ENCODE measurements at regions not wholly inside any gene's neighbourhood (a gene's known extent, or its start where the extent isn't known, plus 50 kb on each side); places are given as distances from the start of the nearest gene placed in this dataset.

DNA sequence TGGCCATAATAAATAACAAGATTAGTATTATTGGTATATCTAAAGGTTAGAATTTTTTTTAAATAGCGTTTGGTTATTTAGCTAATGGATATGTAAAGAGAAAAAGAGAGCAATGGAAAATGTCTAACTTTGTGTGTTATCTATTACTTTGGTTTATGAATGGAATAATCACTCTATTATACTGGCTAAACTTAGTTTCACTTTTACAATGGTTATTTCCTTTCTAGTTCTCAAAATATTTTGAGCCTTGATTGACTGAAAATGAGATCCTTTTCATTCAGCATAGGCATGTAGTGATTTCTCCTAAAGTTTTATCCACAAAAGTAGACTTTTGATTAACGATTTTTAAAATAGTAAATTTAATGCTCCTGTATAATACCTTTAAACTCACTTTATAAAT lies 51.6 kb upstream of the MLIP start:
- TF ChIP-seq EZH2 (optimal IDR thresholded peaks at IDR 0.05; ENCODE audit: low read depth, low read length) (no peak), EZH2phosphoT487 (IDR thresholded peaks at IDR 0.05; ENCODE audit: low read length) (no peak)
- TF ChIP-seq, protein P1, sequence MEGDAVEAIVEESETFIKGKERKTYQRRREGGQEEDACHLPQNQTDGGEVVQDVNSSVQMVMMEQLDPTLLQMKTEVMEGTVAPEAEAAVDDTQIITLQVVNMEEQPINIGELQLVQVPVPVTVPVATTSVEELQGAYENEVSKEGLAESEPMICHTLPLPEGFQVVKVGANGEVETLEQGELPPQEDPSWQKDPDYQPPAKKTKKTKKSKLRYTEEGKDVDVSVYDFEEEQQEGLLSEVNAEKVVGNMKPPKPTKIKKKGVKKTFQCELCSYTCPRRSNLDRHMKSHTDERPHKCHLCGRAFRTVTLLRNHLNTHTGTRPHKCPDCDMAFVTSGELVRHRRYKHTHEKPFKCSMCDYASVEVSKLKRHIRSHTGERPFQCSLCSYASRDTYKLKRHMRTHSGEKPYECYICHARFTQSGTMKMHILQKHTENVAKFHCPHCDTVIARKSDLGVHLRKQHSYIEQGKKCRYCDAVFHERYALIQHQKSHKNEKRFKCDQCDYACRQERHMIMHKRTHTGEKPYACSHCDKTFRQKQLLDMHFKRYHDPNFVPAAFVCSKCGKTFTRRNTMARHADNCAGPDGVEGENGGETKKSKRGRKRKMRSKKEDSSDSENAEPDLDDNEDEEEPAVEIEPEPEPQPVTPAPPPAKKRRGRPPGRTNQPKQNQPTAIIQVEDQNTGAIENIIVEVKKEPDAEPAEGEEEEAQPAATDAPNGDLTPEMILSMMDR (IDR thresholded peaks at IDR 0.05; ENCODE audit: low read length), result no peak
- no peak overlapping the region for H3K4me3 ChIP-seq (ENCODE audit: low read length)
- peaks cover 6% of the 10 kb centered on the region; the same call in 1 of the 2 replicates for H3K4me1 ChIP-seq (ENCODE audit: low read length)
- H4K20me1 ChIP-seq (ENCODE audit: insufficient read depth, low read length), result no peaks in the 10 kb centered on the region
- H3K36me3 ChIP-seq (replicated peaks; ENCODE audit: insufficient read depth, low read length), result no peaks in the 10 kb centered on the region
- H3K27ac ChIP-seq (ENCODE audit: low read length), result no peak overlapping the region
- peak overlapping the region; percentile 28 for H3K4me2 ChIP-seq (ENCODE audit: low read depth, low read length)
- H2AFZ ChIP-seq (ENCODE audit: low read length), result no peak overlapping the region
- H3K79me2 ChIP-seq (ENCODE audit: low read length), result no peaks in the 10 kb centered on the region
- no peaks in the 10 kb centered on the region for H3K9me3 ChIP-seq (replicated peaks; ENCODE audit: insufficient read depth, low read length)
- DNase-seq, result peak; percentile 13
- H3K27me3 ChIP-seq (replicated peaks; ENCODE audit: insufficient read depth, low read length), result no peaks in the 10 kb centered on the region
- no peaks in the 10 kb centered on the region for H3F3A ChIP-seq (ENCODE audit: insufficient read depth, low read length)
- H3K9me2 ChIP-seq (replicated peaks; ENCODE audit: insufficient read depth, low read length), result no peaks in the 10 kb centered on the region
- H3K9ac ChIP-seq (ENCODE audit: low read length), result no peak overlapping the region

DNA sequence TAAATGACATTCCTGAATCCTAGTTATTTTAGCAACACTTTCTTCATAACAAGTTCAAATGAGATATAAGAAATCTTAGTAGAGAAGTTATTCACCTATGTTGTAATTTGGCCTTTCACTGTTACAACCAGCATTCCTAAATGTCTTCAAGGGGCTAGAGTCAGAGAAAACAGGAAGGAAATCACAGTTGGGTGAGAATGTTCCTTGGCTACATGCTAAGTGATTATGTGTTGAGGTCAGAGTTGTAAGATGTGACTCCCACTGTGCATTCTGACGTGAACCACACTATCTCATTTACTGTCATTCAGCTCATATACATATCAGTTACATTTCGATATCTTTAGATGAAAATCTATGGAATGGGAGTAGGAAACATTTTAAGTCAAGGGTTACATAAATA lies 51.0 kb upstream of the MLIP start:
- H3K36me3 ChIP-seq (replicated peaks; ENCODE audit: insufficient read depth, low read length), result no peaks in the 10 kb centered on the region
- H3K4me3 ChIP-seq (ENCODE audit: low read length), result no peak overlapping the region
- H3K4me1 ChIP-seq (ENCODE audit: low read length), result peaks cover 6% of the 10 kb centered on the region; the same call in 1 of the 2 replicates
- no peak overlapping the region for H3K4me2 ChIP-seq (ENCODE audit: low read depth, low read length)
- H3K9ac ChIP-seq (ENCODE audit: low read length), result no peak overlapping the region
- TF ChIP-seq EZH2 (optimal IDR thresholded peaks at IDR 0.05; ENCODE audit: low read depth, low read length) (no peak), EZH2phosphoT487 (IDR thresholded peaks at IDR 0.05; ENCODE audit: low read length) (no peak)
- TF ChIP-seq, protein P1 (IDR thresholded peaks at IDR 0.05; ENCODE audit: low read length), result no peak
- H3K79me2 ChIP-seq (ENCODE audit: low read length), result no peaks in the 10 kb centered on the region
- no peak for DNase-seq
- H4K20me1 ChIP-seq (ENCODE audit: insufficient read depth, low read length), result no peaks in the 10 kb centered on the region
- H2AFZ ChIP-seq (ENCODE audit: low read length), result no peak overlapping the region
- H3F3A ChIP-seq (ENCODE audit: insufficient read depth, low read length), result no peaks in the 10 kb centered on the region
- H3K9me2 ChIP-seq (replicated peaks; ENCODE audit: insufficient read depth, low read length), result no peaks in the 10 kb centered on the region
- H3K27me3 ChIP-seq (replicated peaks; ENCODE audit: insufficient read depth, low read length), result no peaks in the 10 kb centered on the region
- no peaks in the 10 kb centered on the region for H3K9me3 ChIP-seq (replicated peaks; ENCODE audit: insufficient read depth, low read length)
- no peak overlapping the region for H3K27ac ChIP-seq (ENCODE audit: low read length)
